Left lobe of liver (tissue), 2 donors: ENCODE measurements at regions not wholly inside any gene's neighbourhood (a gene's known extent, or its start where the extent isn't known, plus 50 kb on each side); places are given as distances from the start of the nearest gene placed in this dataset.

ENCODE experiments used
- ATAC-seq: fragments of 200-7000 bp; cut with Tn5 transposase; one replicate; pipeline ENCODE4 v1.9.1; 2020; ENCODE audit warnings: mild to moderate bottlenecking, moderate library complexity
- DNase-seq: peaks from one replicate; pipeline ENCODE4 v3.0.0-alpha.2; 2020; ENCODE audit warnings: low spot score
- donor health status: DM: no; HTN: no; CAD: no; lungs with moderate emphysema.
- donor health status: DM: no; HTN: yes; CAD: no.

GRCh38 chr1:200354243-200354642, 55.6 kb downstream of the ZNF281 start:
- ATAC-seq (no peak), DNase-seq (no peak)

GRCh38 chr1:200353232-200353631, 56.6 kb downstream of the ZNF281 start:
- ATAC-seq (no peak), DNase-seq (no peak)

- ATAC-seq (peak; percentile 80), DNase-seq (no peak)
Observed at GRCh38 chr1:200351826-200352549, 57.8 kb downstream of the ZNF281 start.

GRCh38 chr1:200351425-200351824, 58.4 kb downstream of the ZNF281 start:
- ATAC-seq (no peak), DNase-seq (no peak)

GRCh38 chr1:200346700-200347099, 63.1 kb downstream of the ZNF281 start:
- DNase-seq (peak; percentile 8), ATAC-seq (no peak)

GRCh38 chr1:200345520-200345919, 64.3 kb downstream of the ZNF281 start:
- DNase-seq (no peak), ATAC-seq (no peak)

GRCh38 chr1:200343874-200344273, 66.0 kb downstream of the ZNF281 start:
- DNase-seq (no peak), ATAC-seq (no peak)

- DNase-seq (no peak), ATAC-seq (no peak)
Observed at GRCh38 chr1:200342511-200343311, 67.1 kb downstream of the ZNF281 start.

GRCh38 chr1:200338451-200338850, 71.4 kb downstream of the ZNF281 start:
- no peak for ATAC-seq

GRCh38 chr1:200337831-200338230, 72.0 kb downstream of the ZNF281 start:
- no peak for ATAC-seq
- DNase-seq: no peak

More at GRCh38 chr1:200338451-200338850, 71.4 kb downstream of the ZNF281 start:
- DNase-seq: no peak

GRCh38 chr1:200337410-200337809, 72.4 kb downstream of the ZNF281 start:
- ATAC-seq: no peak
- no peak for DNase-seq

- ATAC-seq (no peak), DNase-seq (no peak)
Observed at GRCh38 chr1:200336901-200337391, 72.9 kb downstream of the ZNF281 start.

- no peak for ATAC-seq
- DNase-seq: no peak
Observed at GRCh38 chr1:200336101-200336845, 73.6 kb downstream of the ZNF281 start.

- DNase-seq: no peak
- no peak for ATAC-seq
Observed at GRCh38 chr1:200334661-200335256, 75.1 kb downstream of the ZNF281 start.

GRCh38 chr1:200333329-200333728, 76.5 kb downstream of the ZNF281 start:
- no peak for DNase-seq
- ATAC-seq: no peak

GRCh38 chr1:200332716-200333115, 77.1 kb downstream of the ZNF281 start:
- DNase-seq: no peak

GRCh38 chr1:200330741-200331428, 79.0 kb downstream of the ZNF281 start:
- DNase-seq (no peak), ATAC-seq (no peak)

More at GRCh38 chr1:200332716-200333115, 77.1 kb downstream of the ZNF281 start:
- ATAC-seq: no peak

GRCh38 chr1:200329208-200329882, 80.5 kb downstream of the ZNF281 start:
- DNase-seq: no peak
- ATAC-seq: no peak

GRCh38 chr1:200328379-200328778, 81.5 kb downstream of the ZNF281 start:
- DNase-seq (no peak), ATAC-seq (no peak)
